GM21526 (cell line): ENCODE measurements at regions not wholly inside any gene's neighbourhood (a gene's known extent, or its start where the extent isn't known, plus 50 kb on each side); places are given as distances from the start of the nearest gene placed in this dataset.
A peak's percentile ranks its signal among the peaks of the same experiment; 100 is the strongest.

Source experiments
- ATAC-seq: cut with Tn5 transposase; IDR thresholded peaks from one replicate; pipeline ENCODE4 v1.9.1; 2021; ENCODE audit warnings: moderate library complexity; ENCODE audit not compliant: unreplicated experiment, low FRiP score

- no peak for ATAC-seq
Measured at GRCh38 chr5:167657016-167657415, 634.4 kb upstream of the WWC1 start.

DNA sequence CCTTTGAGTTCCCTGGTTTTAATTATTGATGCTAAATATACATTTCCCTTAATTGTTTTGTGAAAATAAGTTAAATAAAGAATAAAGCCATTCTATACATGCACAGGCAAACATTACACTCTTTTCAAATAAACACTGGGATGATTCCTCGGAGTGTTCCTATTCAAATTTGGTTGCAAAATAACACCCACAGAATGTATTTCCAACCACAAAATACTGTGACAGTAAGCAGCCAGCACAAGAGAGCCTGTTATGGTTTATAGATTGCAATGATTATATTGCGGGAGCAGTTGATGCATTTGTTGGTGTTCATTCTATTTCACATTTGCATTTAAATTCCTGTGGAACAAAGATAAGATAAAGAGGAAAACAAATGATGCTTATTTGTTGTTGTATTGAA lies 632.6 kb upstream of the WWC1 start:
- no peak for ATAC-seq

DNA sequence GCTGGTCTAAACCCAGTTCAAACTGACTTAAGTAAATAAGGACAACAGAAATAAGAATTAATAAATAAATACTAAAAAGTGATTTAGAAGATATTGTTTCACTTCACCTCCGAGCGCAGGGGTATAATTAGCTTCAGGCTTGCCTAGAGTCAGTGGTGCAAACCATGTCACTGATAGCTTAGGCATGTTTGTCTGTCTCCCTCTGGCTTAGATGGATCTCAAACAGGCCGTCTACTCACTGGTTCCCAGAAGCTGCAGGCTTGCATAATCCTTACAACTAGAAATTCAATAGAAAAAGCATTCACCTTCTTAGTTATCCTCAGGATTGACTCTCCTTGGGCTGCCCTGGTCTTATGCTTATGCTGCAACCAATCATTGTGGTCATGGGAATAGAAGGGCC lies 629.8 kb upstream of the WWC1 start:
- no peak for ATAC-seq

GRCh38 chr5:167664222-167664804 lies 627.1 kb upstream of the WWC1 start:
- no peak for ATAC-seq

- ATAC-seq, result no peak
Measured at GRCh38 chr5:167665841-167666375, 625.5 kb upstream of the WWC1 start.

- ATAC-seq, result no peak
Measured at GRCh38 chr5:167671176-167671575, 620.3 kb upstream of the WWC1 start.

- no peak for ATAC-seq
Measured at GRCh38 chr5:167673942-167674341, 617.5 kb upstream of the WWC1 start.

DNA sequence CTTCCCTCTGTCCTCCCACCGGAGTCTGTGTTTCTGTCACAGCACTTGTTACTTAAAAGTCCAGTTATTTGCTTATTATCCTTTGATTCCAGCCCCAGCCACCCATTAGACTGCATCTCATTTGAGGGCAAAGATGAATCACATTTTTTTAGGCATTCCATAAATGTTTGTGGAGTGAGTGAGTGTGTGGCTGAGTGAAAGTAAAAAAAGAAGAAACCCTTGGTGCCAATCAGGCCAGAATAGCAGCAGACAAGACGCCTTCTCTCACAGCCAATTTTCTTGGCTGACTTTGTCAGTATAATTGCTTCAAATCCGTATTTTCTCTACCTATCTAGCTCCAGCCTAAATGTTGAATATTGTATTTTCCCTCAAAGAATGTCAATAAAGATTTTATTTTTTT lies 613.0 kb upstream of the WWC1 start:
- no peak for ATAC-seq

GRCh38 chr5:167684251-167684650 lies 607.2 kb upstream of the WWC1 start:
- no peak for ATAC-seq

GRCh38 chr5:167688341-167689130 lies 602.9 kb upstream of the WWC1 start:
- no peak for ATAC-seq

- ATAC-seq, result no peak
Measured at GRCh38 chr5:167694325-167695147, 596.9 kb upstream of the WWC1 start.

GRCh38 chr5:167696558-167697314 lies 594.7 kb upstream of the WWC1 start:
- ATAC-seq, result no peak

DNA sequence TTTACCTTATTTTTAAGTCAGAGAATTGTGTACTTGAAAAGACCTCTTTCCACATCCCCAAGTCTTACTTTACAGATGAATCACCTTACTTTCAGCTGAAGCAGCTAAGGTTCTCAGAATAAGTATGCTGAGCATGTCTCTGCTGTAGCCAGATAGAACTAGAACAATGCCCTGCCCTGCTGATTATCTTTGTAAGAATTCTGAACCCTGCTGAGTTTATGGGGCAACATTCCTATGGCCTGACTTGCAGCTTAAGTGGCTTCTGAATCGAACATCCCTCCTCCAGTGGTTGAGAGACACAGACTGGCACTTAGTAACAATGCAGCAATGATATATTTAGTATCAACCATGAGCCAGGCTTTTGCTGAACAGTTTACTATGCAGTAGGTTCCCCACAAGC lies 592.0 kb upstream of the WWC1 start:
- no peak for ATAC-seq

DNA sequence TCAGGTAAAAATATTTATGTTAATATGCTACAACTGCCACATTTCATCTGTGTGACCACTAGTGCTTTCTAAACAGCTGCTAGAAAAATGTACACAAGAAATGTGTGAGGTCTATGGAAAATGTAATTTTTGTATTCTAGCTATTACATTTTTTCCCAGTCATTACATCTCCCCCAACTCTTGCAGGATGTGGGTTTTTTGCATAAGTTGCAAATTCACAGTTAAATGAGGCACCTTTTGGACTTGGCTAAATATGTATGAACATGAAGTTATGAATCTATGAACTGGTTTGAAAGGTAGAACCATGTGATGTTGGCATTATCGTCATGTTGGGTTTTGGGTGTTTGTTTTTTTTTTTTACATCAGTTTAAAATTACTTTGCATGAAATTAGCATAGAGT lies 590.4 kb upstream of the WWC1 start:
- no peak for ATAC-seq

- no peak for ATAC-seq
Measured at GRCh38 chr5:167702014-167702413, 589.4 kb upstream of the WWC1 start.

DNA sequence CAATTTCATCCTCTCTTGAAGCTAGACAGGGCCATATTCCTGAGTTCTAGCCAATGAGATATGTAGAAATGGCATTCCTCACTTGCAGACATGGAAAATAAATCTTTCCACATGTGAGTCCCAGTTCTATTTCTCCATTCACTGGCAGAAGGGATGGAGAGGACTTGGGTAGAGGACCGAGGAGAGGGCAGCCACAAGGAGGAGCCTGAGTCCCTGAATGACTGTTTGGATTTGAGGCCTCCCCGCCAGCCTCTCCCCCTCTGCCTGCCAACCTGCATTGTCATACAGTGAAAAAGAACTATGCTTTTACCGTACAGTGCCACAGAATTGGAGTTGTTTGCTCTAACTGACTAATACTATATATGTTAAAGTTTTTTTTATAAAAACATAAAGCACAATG lies 583.0 kb upstream of the WWC1 start:
- no peak for ATAC-seq

GRCh38 chr5:167709625-167710024 lies 581.8 kb upstream of the WWC1 start:
- ATAC-seq, result peak; percentile 73

GRCh38 chr5:167710444-167711073 lies 580.9 kb upstream of the WWC1 start:
- ATAC-seq, result no peak

GRCh38 chr5:167712986-167713585 lies 578.4 kb upstream of the WWC1 start:
- no peak for ATAC-seq

- ATAC-seq, result no peak
Measured at GRCh38 chr5:167713896-167714295, 577.5 kb upstream of the WWC1 start.
